Suppressor macrophage (primary cell): ENCODE measurements at regions not wholly inside any gene's neighbourhood (a gene's known extent, or its start where the extent isn't known, plus 50 kb on each side); places are given as distances from the start of the nearest gene placed in this dataset.

Source experiments
- DNase-seq, 4 experiments: peaks; one replicate each; pipeline ENCODE4 v3.0.0-alpha.2; 2020 to 2022

DNA sequence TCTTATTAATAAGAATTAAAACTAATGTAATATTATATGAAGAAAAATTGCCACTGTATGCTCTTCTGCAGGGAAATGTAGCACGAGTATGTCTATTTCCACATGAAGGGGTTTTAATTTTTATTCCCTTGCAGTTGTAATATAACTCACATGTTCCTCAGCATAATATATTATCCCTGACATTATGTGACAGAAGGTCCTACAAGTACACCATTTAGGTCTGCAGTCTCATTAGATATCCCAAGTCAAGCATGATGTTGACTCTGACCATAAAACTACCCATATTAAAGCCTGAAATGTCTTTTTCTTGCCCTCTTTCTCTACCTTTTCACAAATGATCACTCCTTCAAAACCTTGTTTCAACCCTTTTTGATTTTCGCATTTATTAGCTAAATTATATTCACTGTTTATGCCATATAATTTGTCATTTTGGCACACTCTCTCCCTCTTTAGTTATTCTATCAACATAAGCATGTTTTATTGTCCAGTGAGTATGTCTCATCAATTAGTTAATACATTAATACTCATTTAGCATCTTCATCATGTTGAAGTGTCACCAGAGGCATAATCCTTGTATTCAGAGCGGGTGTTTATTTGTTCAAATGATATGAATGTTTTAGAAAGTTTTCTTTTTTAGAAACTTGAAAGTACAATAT is 532.8 kb downstream of the MAT2B start:
- DNase-seq: no peak

DNA sequence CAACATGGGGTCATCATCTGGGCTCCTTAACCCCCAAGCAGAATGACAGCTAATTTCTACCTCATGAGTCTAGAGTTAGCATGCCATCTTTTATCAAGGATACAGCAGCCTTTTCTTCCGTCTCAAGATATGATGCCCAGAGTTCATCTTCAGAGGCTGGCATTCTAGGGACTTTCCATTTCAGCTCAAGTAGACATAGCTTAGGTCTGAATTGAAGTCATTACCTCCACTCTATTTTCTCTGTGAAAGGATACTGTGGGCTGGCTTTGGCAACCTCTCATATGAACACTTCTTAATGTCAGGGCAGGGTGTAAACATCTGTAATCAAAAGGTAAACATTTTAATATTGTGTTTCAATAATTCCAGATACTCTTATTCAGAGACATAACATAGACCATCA is 535.7 kb downstream of the MAT2B start:
- no peak for DNase-seq

- DNase-seq: no peak
Observed at GRCh38 chr5:164048359-164048926, 543.0 kb downstream of the MAT2B start.

DNA sequence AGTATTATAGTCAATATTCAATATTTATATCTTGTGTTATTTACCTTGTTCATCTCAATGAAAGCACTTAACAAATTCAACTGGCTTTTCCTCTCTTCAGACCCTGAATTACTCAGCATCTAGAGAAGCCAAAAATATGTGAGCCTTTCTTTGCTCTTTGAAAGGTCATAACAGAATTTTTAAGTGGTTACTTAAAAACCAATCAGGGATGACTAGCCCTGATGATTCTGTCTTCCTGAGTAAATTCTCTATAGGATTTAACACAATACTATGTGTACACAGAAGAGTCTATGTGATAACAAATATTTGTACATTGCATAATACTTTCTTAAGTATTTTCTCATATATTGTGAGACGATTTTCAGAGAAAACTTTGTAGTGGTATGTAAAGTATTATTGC is 546.3 kb downstream of the MAT2B start:
- DNase-seq: no peak

GRCh38 chr5:164052536-164053093 is 547.2 kb downstream of the MAT2B start:
- no peak for DNase-seq

DNA sequence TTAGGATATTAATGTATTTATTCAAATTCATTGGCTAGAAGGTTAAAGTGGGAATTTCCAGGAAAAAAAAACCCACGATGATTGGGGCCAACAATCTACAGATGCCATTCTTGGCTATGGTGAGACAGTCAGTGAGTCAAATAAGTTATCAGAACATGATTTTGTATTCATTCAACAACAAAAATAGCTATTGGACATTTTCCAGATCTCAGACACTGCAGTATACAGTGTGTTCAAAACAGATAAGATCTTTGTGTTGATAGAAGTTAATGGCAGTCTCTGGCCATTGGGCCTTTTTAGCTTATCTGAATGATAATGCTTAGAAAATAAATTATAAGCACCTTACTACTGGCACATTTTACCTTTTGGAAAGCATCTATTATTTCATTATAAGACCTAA is 547.7 kb downstream of the MAT2B start:
- no peak for DNase-seq

GRCh38 chr5:164054461-164054860 is 549.0 kb downstream of the MAT2B start:
- no peak for DNase-seq

DNA sequence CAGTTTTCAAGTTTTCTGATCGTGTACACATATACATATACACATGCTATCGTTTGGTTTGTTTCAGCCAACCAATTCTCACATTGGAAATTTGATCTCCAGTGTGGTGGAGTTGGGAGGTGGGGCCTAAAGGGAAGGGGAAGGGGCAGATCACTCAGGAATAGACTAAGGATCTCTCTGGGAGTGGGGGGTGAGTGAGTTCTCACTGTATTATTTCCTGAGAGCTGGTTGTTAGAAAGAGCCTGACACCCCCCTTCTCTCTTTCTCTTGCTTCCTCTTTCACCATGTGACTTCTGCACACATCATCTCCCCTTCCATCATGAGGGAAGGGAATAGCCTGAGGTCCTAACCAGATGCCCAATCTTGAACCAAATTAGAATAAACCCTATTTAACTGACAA is 551.7 kb downstream of the MAT2B start:
- DNase-seq: peak in 1 of 4 experiments; percentile 7

DNA sequence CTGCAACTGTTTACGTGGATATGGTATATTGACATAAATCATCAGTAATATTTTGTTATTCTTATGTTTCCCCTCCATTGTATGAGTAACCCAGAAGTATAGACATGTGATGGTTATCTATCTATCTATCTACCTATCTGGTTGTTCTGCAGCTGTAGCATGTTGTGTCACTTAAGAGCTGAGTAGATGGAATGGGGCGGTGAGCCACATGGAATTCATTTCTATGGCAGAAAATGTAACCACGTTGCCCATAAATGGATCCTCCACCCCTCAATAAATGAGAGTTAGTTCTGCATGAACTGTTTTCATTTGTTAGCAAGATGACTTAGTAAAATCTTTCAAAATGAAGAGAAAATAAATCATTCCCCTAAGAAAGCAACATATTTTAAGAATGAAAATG is 553.2 kb downstream of the MAT2B start:
- no peak for DNase-seq

- DNase-seq: no peak
Observed at GRCh38 chr5:164059471-164059870, 554.1 kb downstream of the MAT2B start.

DNA sequence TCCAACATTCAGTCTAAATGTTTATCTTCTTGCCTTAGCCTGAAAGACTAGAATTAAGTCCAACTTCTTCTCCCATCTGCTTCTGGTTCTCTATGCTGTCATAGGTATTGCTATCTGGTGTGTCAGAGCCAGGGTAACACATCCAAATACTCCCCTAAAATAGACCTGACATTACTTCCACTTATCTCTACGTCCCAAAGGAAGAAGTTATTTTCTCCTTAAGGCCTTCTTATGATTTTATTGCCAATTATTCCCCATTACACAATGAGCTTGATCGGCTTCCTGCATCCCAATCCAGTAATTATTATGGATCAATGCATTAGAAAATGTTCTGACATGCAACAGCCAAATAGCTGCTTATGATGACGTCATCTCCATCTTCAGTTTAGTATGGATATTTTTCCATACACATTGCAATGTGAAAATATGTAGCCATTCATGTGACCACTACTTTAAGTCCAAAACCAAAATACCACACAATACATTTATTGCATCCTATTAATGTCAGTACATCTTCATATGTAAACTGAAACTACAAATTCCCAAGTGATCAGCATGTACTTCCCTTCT is 555.5 kb downstream of the MAT2B start:
- no peak for DNase-seq

- DNase-seq: no peak
Observed at GRCh38 chr5:164062304-164062703, 556.9 kb downstream of the MAT2B start.

- DNase-seq: no peak
Observed at GRCh38 chr5:164065266-164065665, 559.8 kb downstream of the MAT2B start.

- no peak for DNase-seq
Observed at GRCh38 chr5:164071671-164072070, 566.3 kb downstream of the MAT2B start.

DNA sequence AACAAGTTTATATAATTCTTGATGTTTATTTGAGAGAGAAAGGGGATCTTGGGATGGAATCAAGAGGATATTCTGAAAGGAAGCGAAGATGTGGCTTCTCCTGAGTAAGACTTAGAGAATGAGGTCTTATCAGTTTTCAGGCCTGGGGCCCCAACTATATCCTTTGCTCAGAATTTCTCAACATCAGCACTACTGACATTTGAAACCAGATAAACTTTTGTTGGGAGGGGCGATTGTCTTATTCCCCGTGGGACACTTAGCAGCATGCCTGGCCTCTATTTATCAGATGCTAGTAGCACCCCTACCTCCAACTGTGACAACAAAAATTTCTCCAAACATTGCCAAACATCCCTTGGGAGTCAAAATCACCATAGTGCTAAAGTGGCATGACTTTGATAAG is 567.7 kb downstream of the MAT2B start:
- DNase-seq: no peak

- DNase-seq: no peak
Observed at GRCh38 chr5:164076556-164076955, 571.1 kb downstream of the MAT2B start.

DNA sequence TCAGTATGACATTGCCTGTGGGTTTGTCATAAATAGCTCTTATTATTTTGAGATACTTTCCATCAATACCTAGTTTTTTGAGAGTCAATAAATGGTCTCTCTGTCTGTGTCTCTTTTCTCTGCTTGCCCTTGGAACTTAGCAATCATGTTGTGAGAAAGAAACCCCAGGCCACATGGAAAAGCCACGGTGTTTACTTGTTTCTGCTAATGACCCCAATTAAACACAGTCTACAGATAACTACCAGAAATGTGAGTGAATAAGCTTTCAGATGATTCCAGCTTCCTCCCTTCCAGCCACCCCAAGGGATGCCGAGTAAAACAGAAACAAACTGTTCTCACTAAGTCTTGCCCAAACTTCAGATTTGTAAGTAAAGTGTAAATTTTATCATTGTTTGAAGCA is 584.9 kb downstream of the MAT2B start:
- no peak for DNase-seq

DNA sequence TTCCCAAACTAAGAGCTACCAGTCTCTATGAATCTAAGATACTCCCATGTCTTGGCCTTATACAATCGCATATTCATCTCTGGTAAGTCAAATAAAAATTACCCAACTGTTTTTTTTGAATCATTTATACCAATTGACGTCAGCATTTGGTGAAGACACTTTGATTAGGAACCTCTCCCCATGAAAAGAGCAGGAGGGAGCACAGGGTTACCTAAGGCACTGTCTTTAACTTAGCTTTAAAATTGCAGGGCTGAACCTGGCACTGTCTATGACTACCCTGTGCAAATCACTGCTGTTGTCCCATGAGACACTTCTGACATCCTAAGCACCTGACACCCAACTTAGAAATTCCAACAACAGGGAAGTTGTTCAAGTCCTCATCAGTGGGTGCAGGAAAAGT is 586.4 kb downstream of the MAT2B start:
- no peak for DNase-seq

GRCh38 chr5:164094291-164094690 is 588.9 kb downstream of the MAT2B start:
- DNase-seq: no peak

DNA sequence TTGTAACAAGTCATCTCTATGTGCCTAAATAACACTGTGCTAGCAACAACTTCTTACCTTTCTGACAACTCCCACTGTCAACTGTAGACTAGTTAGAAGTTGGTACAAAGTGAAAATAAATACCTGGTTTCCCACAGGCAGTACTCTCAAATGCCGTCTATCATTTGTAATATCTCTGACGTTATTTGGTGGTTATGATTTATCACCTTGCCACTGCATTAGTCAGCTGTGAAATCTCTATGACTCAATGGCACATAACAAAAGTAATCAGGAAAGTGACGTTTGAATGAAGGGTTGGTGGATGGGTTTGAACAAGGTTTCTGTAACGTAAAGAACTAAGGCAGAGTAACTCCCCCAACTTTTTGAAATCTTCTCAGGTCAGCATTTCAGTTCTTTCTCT is 592.3 kb downstream of the MAT2B start:
- no peak for DNase-seq

GRCh38 chr5:164098531-164098930 is 593.1 kb downstream of the MAT2B start:
- no peak for DNase-seq

- no peak for DNase-seq
Observed at GRCh38 chr5:164098979-164099378, 593.6 kb downstream of the MAT2B start.

GRCh38 chr5:164115420-164115819 is 610.0 kb downstream of the MAT2B start:
- no peak for DNase-seq

DNA sequence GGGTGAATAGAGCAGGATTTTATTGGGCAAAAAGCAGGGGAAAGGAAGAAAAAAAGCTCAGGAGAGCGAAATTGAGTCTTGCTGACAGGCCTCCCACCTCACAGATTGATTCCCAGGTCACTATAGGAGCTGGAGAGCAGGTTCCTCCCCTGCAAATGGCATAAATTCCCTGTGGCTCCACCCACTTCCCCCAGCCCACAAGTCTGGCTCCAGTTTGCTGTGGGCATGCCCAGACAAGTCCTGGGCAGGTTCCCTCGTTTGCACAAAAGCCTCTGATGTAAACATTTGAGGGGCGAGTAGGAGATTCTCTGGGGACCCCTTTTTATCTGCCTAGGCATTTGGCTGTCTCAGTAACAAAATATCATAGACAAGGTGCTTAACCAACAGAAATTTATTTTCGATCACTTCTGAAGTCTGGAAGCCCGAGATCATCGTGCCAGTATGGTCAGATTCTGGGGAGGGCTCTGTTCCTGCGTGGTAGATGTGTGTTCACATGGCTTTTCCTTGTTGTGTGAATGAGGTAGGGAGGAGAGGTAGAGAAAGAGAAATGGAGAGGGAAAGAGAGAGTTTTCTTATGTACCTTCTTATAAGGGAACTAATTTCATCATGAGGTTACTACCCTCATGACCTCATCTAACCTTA is 614.5 kb downstream of the MAT2B start:
- DNase-seq: no peak
